Inflammatory macrophage treated with lipopolysaccharide for 4 hours (primary cell): ENCODE measurements at regions not wholly inside any gene's neighbourhood (a gene's known extent, or its start where the extent isn't known, plus 50 kb on each side); places are given as distances from the start of the nearest gene placed in this dataset.

ENCODE experiments used
- DNase-seq: peaks from one replicate; pipeline ENCODE4 v3.0.0-alpha.2; 2020

GRCh38 chr19:30154410-30154809 lies 212.4 kb downstream of the URI1 start:
- DNase-seq, result no peak

DNA sequence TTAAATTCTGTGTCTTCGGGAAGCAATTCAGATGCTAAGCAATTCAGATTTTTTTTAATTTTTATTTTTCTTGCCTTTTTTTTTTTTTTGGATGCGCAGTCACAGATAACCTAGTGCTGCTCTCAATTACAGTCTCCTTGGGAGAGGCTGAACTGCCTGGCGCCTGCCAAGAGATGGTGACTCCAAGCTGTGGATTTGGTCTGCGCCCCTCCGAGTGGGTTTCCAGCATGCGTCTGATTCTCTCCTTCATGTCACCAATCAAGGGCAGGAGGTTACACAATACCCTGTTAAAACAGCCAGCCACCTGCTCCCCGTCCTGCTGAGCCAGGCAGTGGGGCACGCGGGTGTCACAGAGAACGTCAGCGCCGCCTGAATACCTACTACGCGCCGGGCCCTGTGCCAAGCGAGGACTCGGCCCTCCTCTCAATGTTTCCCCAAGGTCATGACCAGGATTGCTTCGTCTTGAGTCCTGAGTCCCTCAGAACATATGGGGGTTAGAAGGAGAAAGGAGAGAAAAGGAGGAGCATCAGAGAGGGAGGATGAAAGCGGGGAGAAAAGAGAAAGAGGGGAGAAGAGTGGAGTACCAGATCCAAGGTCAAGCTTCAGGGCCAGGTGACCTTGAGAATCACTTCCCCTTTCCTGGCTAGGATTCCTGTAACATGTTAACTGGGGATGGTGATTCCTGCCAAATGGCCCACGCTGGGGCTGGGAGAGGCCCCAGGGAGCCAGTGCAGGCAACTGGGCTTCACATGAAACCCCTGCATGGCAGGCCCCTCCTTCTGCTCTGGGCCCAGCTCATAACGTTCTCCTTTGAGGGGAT lies 213.6 kb downstream of the URI1 start:
- DNase-seq, result no peak

- no peak for DNase-seq
Measured at GRCh38 chr19:30156646-30157045, 214.6 kb downstream of the URI1 start.

DNA sequence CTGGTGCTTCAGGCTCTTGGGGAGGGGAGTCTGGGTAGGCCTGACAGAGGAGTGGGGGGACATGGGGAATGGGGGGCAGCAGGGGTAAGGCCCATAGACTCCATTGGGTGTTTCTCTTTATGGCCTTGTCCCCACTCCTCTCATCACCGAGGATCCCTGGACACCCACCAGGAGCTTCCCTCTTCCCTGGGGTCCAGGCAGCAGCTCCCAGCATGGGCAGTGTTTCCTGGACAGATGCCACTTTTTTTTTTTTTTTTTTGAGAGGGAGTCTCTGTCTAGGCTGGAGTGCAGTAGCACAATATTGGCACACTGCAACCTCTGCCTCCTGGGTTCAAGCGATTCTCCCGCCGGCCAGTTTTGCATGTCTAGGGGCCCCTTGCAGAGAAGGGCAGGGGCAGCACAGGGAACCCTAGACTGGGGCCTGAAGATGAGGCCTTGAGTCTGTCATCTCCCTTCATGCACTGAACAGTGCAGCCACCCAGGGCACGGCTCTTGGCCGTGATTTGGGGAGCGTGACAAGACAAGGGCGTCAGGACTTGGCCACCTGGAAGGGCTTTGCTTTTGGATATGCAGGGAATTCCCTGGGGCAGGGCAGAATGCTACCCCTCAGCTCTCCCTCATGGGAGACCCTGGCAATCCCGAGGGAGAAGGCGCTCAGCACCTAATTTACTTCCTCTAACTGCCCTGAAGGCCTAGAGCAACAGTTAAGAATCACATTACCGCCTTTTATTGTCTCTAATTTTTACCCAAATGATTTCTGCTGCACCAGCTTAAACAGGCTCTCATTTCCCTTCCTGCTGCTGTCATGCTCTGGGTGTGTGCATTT lies 213.9 kb upstream of the ZNF536 start:
- no peak for DNase-seq

DNA sequence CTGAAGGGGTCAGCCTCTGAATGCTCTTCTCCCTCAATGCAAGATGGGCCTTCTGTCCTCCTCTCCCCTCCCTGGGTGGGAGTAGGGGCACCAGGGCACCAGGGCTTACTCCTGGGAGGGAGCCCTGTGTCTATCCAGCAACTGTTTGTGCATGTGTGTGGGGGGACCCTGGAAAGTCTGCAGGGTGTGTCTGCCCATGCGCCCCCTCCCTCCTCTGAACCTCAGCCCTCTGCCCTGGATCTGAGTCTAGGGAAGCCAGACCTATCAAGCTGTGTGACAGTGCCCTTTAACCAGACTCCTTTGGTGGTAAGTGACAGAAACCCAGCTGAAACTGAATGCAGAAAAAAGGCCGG lies 213.3 kb upstream of the ZNF536 start:
- no peak for DNase-seq

- DNase-seq, result no peak
Measured at GRCh38 chr19:30159636-30160035, 212.5 kb upstream of the ZNF536 start.

DNA sequence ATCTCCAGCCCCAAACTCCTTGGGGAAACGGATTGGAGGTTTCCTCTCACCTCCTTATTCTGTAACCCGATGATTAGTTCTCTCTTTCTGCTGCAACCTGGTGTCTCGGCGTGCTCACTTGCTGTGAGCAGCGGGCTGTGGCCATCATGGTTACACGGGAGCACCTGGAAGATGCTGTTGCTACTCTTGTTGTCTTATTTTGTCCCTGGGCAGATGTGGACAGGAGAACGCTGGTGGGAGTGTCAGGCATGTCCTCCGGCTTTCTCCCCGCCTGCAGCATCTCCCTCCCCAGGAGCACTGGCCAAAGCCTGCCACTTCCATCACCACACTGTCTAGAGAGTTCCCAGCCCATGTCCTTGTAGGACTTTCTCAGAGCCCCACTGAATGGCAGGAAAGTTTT lies 211.8 kb upstream of the ZNF536 start:
- DNase-seq, result no peak

DNA sequence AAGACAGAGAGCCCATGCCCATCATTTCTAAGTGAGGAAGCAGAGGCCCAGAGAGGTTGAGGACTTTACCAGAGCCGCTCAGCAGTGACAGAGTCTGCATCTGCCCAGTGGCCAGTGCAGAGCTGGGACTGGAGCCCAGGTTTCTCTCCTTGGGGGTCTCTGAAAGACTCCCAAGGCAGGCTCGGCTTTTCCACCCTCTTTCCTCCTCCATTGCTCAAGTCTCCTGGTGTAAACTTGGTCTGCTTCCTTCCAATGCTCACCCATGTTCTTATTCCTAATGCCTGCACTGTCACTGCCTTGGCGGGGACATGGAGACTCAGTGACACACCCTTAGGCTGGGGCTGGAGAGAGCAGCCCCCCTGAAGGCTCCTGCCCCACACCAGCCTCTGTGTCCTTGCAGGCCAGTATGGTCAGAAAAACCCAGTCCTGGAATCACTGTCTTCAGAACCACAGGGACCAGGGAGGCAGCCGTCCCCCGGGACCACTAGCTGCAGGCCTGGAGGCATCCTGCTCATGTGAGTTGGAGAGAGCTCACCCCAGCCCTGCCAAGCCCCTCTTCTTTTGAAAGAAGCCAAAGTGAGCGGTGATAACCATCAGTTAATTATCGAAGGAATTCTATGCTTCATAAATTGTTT lies 211.0 kb upstream of the ZNF536 start:
- DNase-seq, result no peak

- DNase-seq, result no peak
Measured at GRCh38 chr19:30161770-30162169, 210.4 kb upstream of the ZNF536 start.

DNA sequence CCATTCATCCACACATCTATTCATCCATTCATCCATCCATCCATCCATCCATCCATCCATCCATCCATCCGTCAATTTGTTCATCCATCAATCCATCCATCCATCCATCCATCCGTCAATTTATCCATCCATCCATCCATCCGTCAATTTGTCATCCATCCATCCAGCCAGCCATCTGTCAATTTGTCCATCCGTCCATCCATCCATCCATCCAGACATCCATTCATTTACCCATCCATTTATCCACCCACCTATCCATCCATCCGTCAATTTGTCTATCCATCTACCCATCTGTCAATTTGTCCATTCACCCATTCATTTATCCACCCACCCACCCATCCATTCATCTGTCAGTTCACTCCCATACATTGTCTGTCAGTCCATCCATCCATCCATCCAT lies 209.5 kb upstream of the ZNF536 start:
- DNase-seq, result no peak

GRCh38 chr19:30163663-30164062 lies 208.5 kb upstream of the ZNF536 start:
- DNase-seq, result no peak

- no peak for DNase-seq
Measured at GRCh38 chr19:30165228-30165813, 206.9 kb upstream of the ZNF536 start.

- no peak for DNase-seq
Measured at GRCh38 chr19:30167206-30167868, 204.8 kb upstream of the ZNF536 start.

- no peak for DNase-seq
Measured at GRCh38 chr19:30167976-30168635, 204.1 kb upstream of the ZNF536 start.

- no peak for DNase-seq
Measured at GRCh38 chr19:30168760-30169159, 203.4 kb upstream of the ZNF536 start.

- DNase-seq, result no peak
Measured at GRCh38 chr19:30169196-30169900, 202.8 kb upstream of the ZNF536 start.

- no peak for DNase-seq
Measured at GRCh38 chr19:30170081-30170480, 202.1 kb upstream of the ZNF536 start.

- DNase-seq, result no peak
Measured at GRCh38 chr19:30170495-30171137, 201.6 kb upstream of the ZNF536 start.

DNA sequence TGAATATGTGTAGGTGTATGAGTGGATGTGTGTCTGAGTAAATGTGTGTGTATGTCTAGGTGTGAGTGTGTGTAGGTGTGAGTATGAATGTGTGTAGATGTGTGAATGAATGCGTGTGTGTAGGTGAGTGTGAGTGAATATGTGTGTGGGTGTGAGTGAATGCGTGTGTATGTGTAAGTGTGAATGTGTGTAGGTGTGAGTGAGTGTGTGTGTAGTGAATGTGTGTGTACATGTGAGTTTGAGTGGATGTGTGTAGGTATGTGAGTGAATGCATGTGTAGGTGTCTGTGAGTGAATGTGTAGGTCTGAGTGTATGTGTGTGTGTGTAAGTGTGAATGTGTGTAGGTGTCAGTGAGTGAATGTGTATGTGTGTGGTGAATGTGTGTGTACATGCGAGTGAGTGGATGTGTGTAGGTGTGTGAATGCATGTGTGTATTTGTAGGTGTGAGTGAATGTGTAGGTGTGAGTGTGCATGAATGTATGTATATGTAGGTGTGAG lies 201.0 kb upstream of the ZNF536 start:
- DNase-seq, result no peak

DNA sequence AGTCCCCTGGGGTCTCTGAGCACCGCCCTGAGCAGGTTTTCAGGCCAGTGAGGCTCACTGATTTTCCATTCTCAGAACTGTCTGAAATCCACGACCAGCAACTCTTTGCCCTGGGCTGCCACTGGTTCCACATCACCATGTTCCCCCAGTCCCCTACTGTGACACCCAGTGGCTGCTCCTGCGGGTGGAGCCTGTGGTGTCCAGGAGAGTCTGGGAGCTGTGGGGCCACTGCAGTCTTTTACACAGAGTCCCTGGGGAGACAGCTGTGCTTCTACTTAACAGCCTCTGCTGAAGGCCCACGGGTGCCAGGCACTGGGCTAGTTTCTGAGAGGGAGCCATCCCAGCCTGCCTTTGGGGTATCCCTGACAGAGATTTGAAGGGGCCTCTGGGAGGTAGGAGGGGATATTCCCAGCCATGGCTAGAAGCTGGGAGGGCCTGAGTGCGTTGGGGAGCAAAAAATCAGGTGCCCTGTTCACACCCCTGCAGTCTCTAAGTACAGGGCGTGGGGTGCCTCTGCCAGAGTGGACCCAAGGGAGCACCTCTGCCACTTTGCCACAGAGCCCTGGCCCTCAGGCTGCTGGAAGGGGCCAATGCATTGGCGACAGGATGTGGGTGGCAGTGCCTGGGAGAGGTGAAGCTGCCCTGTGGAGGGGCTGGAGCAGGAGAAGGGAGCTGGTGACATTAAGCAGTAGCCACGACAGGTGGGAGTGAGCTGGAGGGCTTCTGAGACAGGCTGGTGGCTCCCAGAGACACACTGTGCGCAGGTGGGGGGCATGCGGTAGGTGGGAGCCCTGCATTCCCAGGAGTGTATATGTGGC lies 200.2 kb upstream of the ZNF536 start:
- DNase-seq, result no peak
